NOMO-1 treated with dmso at 0.1 percent for 144 hours (cell line): ENCODE measurements at regions not wholly inside any gene's neighbourhood (a gene's known extent, or its start where the extent isn't known, plus 50 kb on each side); places are given as distances from the start of the nearest gene placed in this dataset.

ENCODE experiments used
- DNase-seq: peaks from one replicate; lab custom pipeline; 2025; ENCODE audit not compliant: unreplicated experiment; lab: John Stamatoyannopoulos, UW

DNA sequence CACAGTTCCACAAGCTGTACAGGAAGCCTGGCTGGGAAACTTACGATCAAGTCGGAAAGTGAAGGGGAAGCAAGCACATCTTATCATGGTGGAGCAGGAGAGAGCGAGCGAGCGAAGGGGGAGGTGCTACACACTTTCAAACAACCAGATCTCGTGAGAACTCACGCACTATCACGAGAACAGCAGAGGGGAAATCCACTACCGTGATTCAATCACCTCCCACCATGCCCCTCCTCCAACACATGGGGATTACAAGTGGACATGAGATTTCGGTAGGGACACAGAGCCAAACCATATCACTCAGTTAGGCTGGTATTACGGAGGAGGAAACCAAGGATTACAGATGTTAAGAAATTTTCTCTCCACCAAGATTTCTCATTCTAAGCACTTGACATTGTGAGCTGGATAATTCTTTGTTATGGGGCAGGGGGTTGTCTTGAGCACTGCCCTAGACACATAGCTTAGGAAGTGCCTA lies 262.0 kb upstream of the G2E3 start:
- DNase-seq, result no peak

GRCh38 chr14:30297876-30298795 lies 260.8 kb upstream of the G2E3 start:
- no peak for DNase-seq

GRCh38 chr14:30299915-30300314 lies 259.0 kb upstream of the G2E3 start:
- DNase-seq, result no peak

DNA sequence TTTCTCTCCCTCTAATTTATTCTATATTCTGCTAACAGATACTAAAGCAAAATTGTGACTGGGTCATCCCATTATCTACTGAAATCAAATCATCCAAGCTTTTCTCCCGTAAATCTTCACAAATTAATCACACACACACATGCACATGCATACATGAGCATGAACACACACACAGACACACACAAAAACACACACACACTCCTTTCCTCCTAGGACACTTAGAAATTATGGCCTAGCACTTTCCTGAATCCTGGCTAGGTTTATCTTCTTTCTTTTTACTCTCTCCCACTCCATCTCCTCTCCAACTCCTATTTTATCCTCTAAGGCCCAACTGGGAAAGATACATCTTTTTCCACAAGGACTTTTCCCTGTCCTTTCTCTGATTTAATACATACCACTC lies 255.6 kb upstream of the G2E3 start:
- no peak for DNase-seq

- DNase-seq, result no peak
These were observed 253.6 kb upstream of the G2E3 start for GRCh38 chr14:30305346-30305745.

DNA sequence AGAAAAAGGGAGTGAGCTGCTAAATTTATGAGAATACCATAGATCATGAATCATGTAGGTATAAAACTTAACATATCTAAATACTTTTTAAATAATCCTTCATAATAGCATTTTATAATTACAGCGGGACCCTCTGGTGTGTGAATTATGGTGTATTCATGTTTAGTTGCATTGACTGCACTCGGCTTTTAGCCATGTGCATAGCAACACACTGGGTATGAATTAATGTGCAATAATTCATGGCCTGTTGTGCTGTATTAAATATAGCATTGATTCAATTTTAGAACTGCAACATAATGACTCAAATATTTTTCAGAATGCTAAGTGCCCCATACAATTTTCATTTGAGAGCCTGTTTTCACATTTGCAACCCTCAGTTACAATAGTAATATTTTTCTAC lies 249.6 kb upstream of the G2E3 start:
- DNase-seq, result no peak

GRCh38 chr14:30312214-30312613 lies 246.7 kb upstream of the G2E3 start:
- DNase-seq, result no peak

GRCh38 chr14:30317729-30318128 lies 241.2 kb upstream of the G2E3 start:
- no peak for DNase-seq

GRCh38 chr14:30322819-30323218 lies 236.1 kb upstream of the G2E3 start:
- DNase-seq, result no peak

GRCh38 chr14:30330033-30330432 lies 228.9 kb upstream of the G2E3 start:
- no peak for DNase-seq

- DNase-seq, result no peak
These were observed 228.5 kb upstream of the G2E3 start for GRCh38 chr14:30330445-30330844.

GRCh38 chr14:30331030-30331429 lies 227.9 kb upstream of the G2E3 start:
- DNase-seq, result no peak

GRCh38 chr14:30332374-30332773 lies 226.6 kb upstream of the G2E3 start:
- DNase-seq, result no peak

DNA sequence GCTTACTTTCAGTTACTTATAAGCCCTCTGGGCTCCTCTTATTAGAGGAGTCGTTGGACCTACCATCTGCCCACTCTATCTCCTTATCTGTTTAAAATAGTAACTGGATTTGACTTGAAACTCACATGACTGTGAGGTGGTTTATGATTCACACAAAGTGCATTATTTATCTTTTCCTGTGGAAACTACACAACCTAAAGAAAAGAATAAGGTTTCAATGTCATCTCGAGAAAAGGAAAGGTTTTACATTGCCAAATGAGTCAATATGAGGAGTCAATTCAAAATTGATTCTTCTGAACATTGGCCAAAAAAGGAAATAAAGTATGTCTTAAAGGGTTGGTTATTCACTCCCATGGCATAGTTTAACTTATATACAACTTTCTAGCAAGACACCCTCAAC lies 225.0 kb upstream of the G2E3 start:
- DNase-seq, result no peak

DNA sequence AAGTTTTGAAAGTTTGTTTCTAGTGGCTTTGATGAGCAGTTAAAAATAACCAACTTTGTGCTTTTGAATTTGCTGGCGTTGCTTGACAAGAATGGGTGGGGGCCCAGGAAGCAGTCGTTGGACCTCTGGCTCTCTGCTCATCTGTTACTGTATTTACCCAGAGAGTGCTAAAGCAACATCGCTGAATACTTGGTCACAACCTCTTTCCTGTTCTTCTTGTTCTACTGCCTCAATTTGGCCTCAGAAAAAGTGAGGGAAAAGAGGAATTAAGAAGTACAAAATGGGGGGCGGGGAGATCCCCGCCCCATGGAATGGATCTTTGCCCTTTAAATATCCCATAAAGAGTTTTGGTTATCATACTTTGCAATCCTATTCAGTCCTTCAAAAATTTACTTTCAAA lies 221.5 kb upstream of the G2E3 start:
- no peak for DNase-seq

DNA sequence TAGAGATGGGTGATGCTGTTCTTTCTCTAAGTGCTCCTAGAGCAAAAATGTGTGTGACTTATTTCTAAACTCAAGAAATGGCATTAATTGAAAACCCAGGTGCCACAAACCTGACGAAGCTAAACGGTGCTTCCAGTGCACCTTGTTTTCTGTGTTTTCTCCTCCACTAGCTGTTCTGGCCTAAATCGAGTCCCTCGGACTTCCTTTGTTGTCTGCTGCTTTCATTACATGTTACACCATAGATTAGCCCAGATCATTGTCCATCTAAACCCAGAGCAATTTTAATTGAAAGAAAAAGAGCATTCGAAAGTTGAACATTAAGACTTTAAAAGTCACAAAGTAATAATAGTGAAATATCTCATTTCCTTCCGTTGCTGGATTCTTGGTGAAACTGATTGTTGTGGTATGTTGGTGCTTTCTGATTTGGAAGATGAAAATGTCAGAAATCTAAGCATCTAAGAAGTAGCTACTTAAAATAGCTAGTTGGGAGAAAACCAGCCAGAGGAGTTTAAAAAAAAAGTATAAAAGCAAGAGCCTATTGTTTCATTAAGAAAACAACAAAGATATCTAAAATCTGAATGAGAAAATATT lies 219.6 kb upstream of the G2E3 start:
- DNase-seq, result no peak

GRCh38 chr14:30340495-30340894 lies 218.5 kb upstream of the G2E3 start:
- DNase-seq, result no peak

DNA sequence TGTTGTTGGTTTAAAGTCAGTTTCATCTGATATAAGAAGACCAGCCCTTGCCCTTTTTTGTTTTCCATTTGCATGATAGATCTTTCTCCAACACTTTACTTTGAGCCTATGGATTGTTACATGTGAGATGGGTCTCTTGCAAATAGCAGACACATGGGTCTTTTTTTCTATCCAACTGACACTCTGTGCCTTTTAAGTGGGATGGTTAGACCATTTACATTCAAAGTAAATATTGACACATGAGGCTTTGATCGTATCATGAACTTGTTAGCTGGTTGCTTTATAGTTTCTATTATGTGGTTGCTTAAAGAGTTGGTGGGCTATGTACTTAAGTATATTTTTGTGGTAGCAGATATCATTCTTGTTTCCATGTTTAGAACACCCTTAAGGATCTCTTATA lies 213.4 kb upstream of the G2E3 start:
- no peak for DNase-seq

DNA sequence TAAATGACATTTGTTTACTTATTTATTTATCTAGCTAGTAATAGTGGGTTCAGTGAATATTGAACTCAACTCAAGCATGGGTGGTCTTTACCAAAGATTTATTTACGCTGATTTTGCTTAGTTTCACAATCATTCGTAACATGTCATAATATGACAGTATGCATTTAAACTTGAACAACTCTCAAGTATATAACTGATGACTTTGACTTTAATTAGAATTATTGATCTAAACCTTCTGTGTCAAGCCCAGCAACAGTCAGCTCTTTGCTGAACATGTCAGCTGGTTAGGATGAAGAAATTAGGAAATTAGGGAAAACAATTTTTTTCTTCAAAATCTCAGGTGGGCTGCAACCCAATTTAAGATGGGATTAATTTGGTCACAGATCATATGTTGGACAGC lies 210.5 kb upstream of the G2E3 start:
- no peak for DNase-seq

GRCh38 chr14:30349520-30349919 lies 209.4 kb upstream of the G2E3 start:
- DNase-seq, result no peak

DNA sequence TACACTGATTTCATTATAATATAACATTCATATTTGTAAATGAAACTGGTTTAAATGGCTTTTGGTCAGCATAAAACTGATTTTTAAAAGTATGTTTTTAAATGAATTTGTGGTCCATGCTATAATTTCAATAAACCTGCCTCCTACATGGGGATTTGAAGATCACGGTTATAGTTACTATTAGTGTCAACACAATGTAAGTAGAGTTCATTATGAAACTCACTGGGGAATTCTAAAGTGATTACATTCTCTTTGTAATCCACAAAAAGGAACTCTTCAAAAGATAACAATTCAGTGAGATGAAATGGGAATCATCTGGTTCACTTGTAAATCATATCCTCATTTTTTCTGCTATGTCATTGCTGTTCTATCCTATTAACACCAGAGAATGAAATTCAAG lies 204.5 kb upstream of the G2E3 start:
- DNase-seq, result no peak

GRCh38 chr14:30355431-30355913 lies 203.5 kb upstream of the G2E3 start:
- no peak for DNase-seq
